ENCODE measurements at regions not wholly inside any gene's neighbourhood (a gene's known extent, or its start where the extent isn't known, plus 50 kb on each side); places are given as distances from the start of the nearest gene placed in this dataset.

DNA sequence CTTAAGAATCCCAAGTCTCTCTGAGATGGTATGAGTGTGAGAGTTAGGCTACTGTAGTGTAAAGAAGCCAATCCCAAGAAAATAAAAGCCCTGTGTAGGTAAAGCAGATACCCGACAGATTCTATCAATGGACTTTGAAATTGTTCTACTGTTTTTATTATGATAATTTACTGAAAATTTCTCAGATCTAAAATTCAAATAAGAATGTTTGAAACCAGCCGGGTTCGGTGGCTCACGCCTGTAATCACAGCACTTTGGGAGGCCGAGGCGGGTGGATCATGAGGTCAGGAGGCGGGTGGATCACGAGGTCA is 208.3 kb upstream of the SPRED2 start:
- no peak for DNase-seq (ENCODE audit: low spot score)
- intact Hi-C loops (cut with micrococcal nuclease; ENCODE audit: unreplicated experiment) = loop anchor here (1.0 to 10.0 kb wide), 5 partner anchors 77 to 1594 kb away; no protein-coding TSS in a partner anchor
- POLR2A ChIA-PET (ENCODE audit: low non-redundant PET) = interaction anchor here (0.6 kb wide), 1 partner anchor 107 kb away, joined by 5 read pairs; no protein-coding TSS in a partner anchor
- Histone ChIP-seq H3K27ac (ENCODE audit: low read depth, low read length, poor library complexity, severe bottlenecking) (peak overlapping the region; percentile 84), H3K4me1 (ENCODE audit: insufficient read depth, low read length, poor library complexity, severe bottlenecking) (peaks cover 59% of the 10 kb centered on the region), H3K36me3 (ENCODE audit: insufficient read depth, low read length, poor library complexity, severe bottlenecking) (no peaks in the 10 kb centered on the region), H3K9me3 (ENCODE audit: low read depth, low read length, poor library complexity, severe bottlenecking) (no peaks in the 10 kb centered on the region), H3K4me3 (ENCODE audit: low read depth, low read length, poor library complexity, severe bottlenecking) (no peak overlapping the region), H3K27me3 (replicated peaks; ENCODE audit: insufficient read depth, low read depth, low read length, poor library complexity) (no peaks in the 10 kb centered on the region)
- CTCF ChIA-PET = interaction anchor here (0.8 to 0.9 kb wide), 2 partner anchors 70 to 107 kb away, joined by 3 read pairs; no protein-coding TSS in a partner anchor
- no TSS peak for BruUV-seq (replicated peaks)
- no peak for TF ChIP-seq EZH2 (IDR thresholded peaks at IDR 0.05; ENCODE audit: borderline replicate concordance, low read depth, low read length, poor library complexity, severe bottlenecking)
- TF ChIP-seq, protein P1, sequence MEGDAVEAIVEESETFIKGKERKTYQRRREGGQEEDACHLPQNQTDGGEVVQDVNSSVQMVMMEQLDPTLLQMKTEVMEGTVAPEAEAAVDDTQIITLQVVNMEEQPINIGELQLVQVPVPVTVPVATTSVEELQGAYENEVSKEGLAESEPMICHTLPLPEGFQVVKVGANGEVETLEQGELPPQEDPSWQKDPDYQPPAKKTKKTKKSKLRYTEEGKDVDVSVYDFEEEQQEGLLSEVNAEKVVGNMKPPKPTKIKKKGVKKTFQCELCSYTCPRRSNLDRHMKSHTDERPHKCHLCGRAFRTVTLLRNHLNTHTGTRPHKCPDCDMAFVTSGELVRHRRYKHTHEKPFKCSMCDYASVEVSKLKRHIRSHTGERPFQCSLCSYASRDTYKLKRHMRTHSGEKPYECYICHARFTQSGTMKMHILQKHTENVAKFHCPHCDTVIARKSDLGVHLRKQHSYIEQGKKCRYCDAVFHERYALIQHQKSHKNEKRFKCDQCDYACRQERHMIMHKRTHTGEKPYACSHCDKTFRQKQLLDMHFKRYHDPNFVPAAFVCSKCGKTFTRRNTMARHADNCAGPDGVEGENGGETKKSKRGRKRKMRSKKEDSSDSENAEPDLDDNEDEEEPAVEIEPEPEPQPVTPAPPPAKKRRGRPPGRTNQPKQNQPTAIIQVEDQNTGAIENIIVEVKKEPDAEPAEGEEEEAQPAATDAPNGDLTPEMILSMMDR (conservative IDR thresholded peaks at IDR 0.05; ENCODE audit: low read depth, low read length) = no peak

DNA sequence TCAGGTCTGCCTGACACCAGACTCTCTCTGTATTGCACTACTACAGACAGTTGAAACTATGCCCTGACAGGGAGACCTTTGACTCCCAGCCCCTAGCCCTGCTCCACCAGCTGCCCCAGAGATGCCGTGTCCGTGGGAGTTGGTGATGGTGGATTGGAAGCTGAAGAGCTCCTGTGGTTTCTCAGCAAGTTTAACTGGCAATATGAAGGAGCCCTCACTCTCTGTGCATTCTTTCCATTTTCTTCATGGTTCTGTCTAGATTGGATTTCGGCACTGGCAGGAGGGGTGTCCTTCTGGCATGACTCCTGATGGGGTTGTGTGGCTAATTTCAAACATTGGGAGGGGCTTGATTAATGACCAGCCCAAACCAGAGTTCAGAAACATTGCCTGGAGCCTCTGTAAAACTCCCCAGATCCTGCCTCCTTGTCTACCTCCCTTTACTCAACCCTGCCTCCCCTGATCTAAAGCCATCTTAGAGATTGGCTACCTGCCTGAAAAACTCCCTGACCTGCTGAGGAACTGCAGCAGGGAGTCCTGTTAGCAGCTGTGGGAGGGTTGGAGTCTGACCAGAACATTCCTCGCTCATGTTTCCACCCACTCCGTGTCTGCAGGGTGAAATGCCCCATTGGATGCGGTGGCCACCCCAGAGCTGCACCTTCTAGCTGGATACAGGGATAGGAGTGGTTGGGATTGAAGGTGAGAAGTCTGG is 206.9 kb upstream of the SPRED2 start:
- Histone ChIP-seq H3K4me3 (ENCODE audit: low read depth, low read length, poor library complexity, severe bottlenecking) (no peak overlapping the region), H3K27ac (ENCODE audit: low read depth, low read length, poor library complexity, severe bottlenecking) (peak overlapping the region; percentile 84), H3K27me3 (replicated peaks; ENCODE audit: insufficient read depth, low read depth, low read length, poor library complexity) (no peaks in the 10 kb centered on the region), H3K36me3 (ENCODE audit: insufficient read depth, low read length, poor library complexity, severe bottlenecking) (no peaks in the 10 kb centered on the region), H3K4me1 (ENCODE audit: insufficient read depth, low read length, poor library complexity, severe bottlenecking) (peaks cover 60% of the 10 kb centered on the region), H3K9me3 (ENCODE audit: low read depth, low read length, poor library complexity, severe bottlenecking) (no peaks in the 10 kb centered on the region)
- CTCF ChIA-PET = interaction anchor here (0.5 to 1.1 kb wide), 2 partner anchors 68 to 72 kb away, joined by 4 to 5 read pairs; no protein-coding TSS in a partner anchor
- intact Hi-C loops (cut with micrococcal nuclease; ENCODE audit: unreplicated experiment) = loop anchor here (5.0 to 10.0 kb wide), 2 partner anchors 355 to 938 kb away; no protein-coding TSS in a partner anchor
- no TSS peak for BruUV-seq (replicated peaks)
- DNase-seq (ENCODE audit: low spot score) = peak; percentile 51
- POLR2A ChIA-PET (ENCODE audit: low non-redundant PET) = no interaction called here
- TF ChIP-seq EZH2 (IDR thresholded peaks at IDR 0.05; ENCODE audit: borderline replicate concordance, low read depth, low read length, poor library complexity, severe bottlenecking) = no peak
- TF ChIP-seq, protein P1 (conservative IDR thresholded peaks at IDR 0.05; ENCODE audit: low read depth, low read length) = no peak

GRCh38 chr2:65638443-65638842 is 206.0 kb upstream of the SPRED2 start:
- POLR2A ChIA-PET (ENCODE audit: low non-redundant PET) = interaction anchor here (0.7 kb wide), 1 partner anchor 109 kb away, joined by 3 read pairs; no protein-coding TSS in a partner anchor
- intact Hi-C loops (cut with micrococcal nuclease; ENCODE audit: unreplicated experiment) = loop anchor here (5.0 to 10.0 kb wide), 2 partner anchors 356 to 939 kb away; no protein-coding TSS in a partner anchor
- Histone ChIP-seq H3K27ac (ENCODE audit: low read depth, low read length, poor library complexity, severe bottlenecking) (peak overlapping the region; percentile 84), H3K27me3 (replicated peaks; ENCODE audit: insufficient read depth, low read depth, low read length, poor library complexity) (no peaks in the 10 kb centered on the region), H3K4me1 (ENCODE audit: insufficient read depth, low read length, poor library complexity, severe bottlenecking) (peaks cover 60% of the 10 kb centered on the region), H3K9me3 (ENCODE audit: low read depth, low read length, poor library complexity, severe bottlenecking) (no peaks in the 10 kb centered on the region), H3K4me3 (ENCODE audit: low read depth, low read length, poor library complexity, severe bottlenecking) (no peak overlapping the region), H3K36me3 (ENCODE audit: insufficient read depth, low read length, poor library complexity, severe bottlenecking) (no peaks in the 10 kb centered on the region)
- CTCF ChIA-PET = interaction anchor here (0.6 to 1.1 kb wide), 2 partner anchors 72 to 582 kb away, joined by 4 read pairs; no protein-coding TSS in a partner anchor
- TSS peak; percentile 30 for BruUV-seq (replicated peaks)
- no peak for TF ChIP-seq EZH2 (IDR thresholded peaks at IDR 0.05; ENCODE audit: borderline replicate concordance, low read depth, low read length, poor library complexity, severe bottlenecking)
- TF ChIP-seq, protein P1 (conservative IDR thresholded peaks at IDR 0.05; ENCODE audit: low read depth, low read length) = peak; percentile 46
- peak; percentile 77 for DNase-seq (ENCODE audit: low spot score)
